ENCODE measurements at regions not wholly inside any gene's neighbourhood (a gene's known extent, or its start where the extent isn't known, plus 50 kb on each side); places are given as distances from the start of the nearest gene placed in this dataset.

DNA sequence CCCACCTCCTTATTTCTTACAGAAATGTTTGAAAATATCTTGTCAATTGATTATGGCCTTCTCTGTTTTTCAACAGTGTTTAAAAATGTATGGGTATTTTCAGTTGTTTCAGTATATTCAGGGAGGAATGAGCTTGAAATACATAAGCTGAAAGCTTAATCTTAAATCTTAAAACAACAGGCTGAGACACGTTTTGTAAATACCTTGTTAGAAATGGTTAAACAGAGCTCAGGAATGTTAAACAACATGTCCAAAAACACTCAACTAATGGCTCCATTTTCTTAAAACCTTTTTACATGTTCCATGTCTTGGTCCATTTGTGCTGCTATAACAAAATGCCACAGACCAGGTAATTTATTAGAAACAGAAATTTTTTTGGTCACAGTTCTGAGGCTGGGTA lies 953.8 kb upstream of the ADGRL2 start:
- BruUV-seq (replicated peaks): no TSS peak

DNA sequence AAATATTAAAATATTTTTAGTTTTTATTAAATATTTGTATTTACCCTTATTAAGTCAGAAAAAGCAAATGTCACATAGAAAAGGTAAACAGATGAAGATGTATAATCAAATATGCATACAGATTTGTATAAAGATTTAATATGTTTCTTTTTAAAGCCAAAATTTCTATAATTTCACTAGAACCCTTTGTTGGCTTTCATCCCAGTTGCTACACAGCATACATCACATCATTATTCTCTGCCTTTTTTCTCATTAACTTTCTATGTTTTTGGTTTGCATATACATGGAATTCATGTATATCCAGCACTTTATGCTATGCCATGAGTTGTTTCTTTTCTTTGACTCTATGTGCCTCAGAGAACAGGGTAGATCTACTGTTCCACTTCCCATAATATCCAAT lies 957.9 kb upstream of the ADGRL2 start:
- POLR2A ChIA-PET: no interaction called here
- peaks cover 13% of the 10 kb centered on the region for H3K9me3 Mint-ChIP-seq (ENCODE audit: unreplicated experiment)
- intact Hi-C loops (cut with micrococcal nuclease; ENCODE audit: unreplicated experiment): no loop called here

More for the DNA sequence above, 953.8 kb upstream of the ADGRL2 start:
- TF ChIP-seq, protein P1, sequence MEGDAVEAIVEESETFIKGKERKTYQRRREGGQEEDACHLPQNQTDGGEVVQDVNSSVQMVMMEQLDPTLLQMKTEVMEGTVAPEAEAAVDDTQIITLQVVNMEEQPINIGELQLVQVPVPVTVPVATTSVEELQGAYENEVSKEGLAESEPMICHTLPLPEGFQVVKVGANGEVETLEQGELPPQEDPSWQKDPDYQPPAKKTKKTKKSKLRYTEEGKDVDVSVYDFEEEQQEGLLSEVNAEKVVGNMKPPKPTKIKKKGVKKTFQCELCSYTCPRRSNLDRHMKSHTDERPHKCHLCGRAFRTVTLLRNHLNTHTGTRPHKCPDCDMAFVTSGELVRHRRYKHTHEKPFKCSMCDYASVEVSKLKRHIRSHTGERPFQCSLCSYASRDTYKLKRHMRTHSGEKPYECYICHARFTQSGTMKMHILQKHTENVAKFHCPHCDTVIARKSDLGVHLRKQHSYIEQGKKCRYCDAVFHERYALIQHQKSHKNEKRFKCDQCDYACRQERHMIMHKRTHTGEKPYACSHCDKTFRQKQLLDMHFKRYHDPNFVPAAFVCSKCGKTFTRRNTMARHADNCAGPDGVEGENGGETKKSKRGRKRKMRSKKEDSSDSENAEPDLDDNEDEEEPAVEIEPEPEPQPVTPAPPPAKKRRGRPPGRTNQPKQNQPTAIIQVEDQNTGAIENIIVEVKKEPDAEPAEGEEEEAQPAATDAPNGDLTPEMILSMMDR (IDR thresholded peaks at IDR 0.05; ENCODE audit: insufficient read depth in 1 of 2, low read depth in 1 of 2, low read length in 1 of 2, severe bottlenecking in 1 of 2, unreplicated experiment in 1 of 2): no peak
- no peaks in the 10 kb centered on the region for H3K27me3 ChIP-seq (replicated peaks; ENCODE audit: control insufficient read depth, insufficient read depth, low read length)
- Mint-ChIP-seq H3K4me1 (ENCODE audit: low read depth, unreplicated experiment) (peaks cover 15% of the 10 kb centered on the region), H3K27ac (ENCODE audit: unreplicated experiment) (no peak overlapping the region), H3K27me3 (ENCODE audit: insufficient read depth, unreplicated experiment) (no peaks in the 10 kb centered on the region), H3K4me3 (ENCODE audit: unreplicated experiment) (no peak overlapping the region), H3K9me3 (ENCODE audit: unreplicated experiment) (peaks cover 12% of the 10 kb centered on the region), H3K36me3 (ENCODE audit: insufficient read depth, unreplicated experiment) (no peaks in the 10 kb centered on the region)
- no peak for DNase-seq
- intact Hi-C loops (cut with micrococcal nuclease; ENCODE audit: unreplicated experiment): no loop called here
- ChIA-PET POLR2A (no interaction called here), CTCF (no interaction called here)
- H3K36me3 ChIP-seq (ENCODE audit: control insufficient read depth, insufficient read depth, low read length): no peaks in the 10 kb centered on the region
- H3K9me3 ChIP-seq: no peaks in the 10 kb centered on the region
- no peaks in the 10 kb centered on the region for H3K4me1 ChIP-seq
- H3K4me3 ChIP-seq (ENCODE audit: low read depth, low read length): no peak overlapping the region

DNA sequence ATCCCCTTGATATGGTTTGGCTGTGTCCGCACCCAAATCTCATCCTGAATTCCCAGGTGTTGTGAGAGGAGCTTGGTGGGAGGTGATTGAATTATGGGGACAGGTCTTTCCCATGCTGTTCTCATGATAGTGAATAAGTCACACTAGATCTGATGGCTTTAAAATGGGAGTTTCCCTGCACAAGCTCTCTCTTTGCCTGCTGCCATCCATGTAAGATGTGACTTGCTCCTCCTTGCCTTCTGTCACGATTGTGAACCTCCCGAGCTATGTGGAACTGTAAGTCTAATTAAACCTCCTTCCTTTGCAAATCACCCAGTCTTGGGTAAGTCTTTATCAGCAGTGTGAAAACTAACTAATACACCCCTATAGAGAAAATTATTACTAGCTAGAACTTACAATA lies 959.5 kb upstream of the ADGRL2 start:
- no peaks in the 10 kb centered on the region for H3K9me3 ChIP-seq
- Mint-ChIP-seq H3K27ac (ENCODE audit: unreplicated experiment) (no peak overlapping the region), H3K9me3 (ENCODE audit: unreplicated experiment) (peaks cover 13% of the 10 kb centered on the region), H3K36me3 (ENCODE audit: insufficient read depth, unreplicated experiment) (no peaks in the 10 kb centered on the region), H3K4me1 (ENCODE audit: low read depth, unreplicated experiment) (peaks cover 5% of the 10 kb centered on the region), H3K27me3 (ENCODE audit: insufficient read depth, unreplicated experiment) (no peaks in the 10 kb centered on the region), H3K4me3 (ENCODE audit: unreplicated experiment) (no peak overlapping the region)
- intact Hi-C loops (cut with micrococcal nuclease; ENCODE audit: unreplicated experiment): no loop called here
- no peak overlapping the region for H3K4me3 ChIP-seq (ENCODE audit: low read depth, low read length)
- POLR2A ChIA-PET: no interaction called here
- no peaks in the 10 kb centered on the region for H3K27me3 ChIP-seq (replicated peaks; ENCODE audit: control insufficient read depth, insufficient read depth, low read length)
- TF ChIP-seq, protein P1 (IDR thresholded peaks at IDR 0.05; ENCODE audit: insufficient read depth in 1 of 2, low read depth in 1 of 2, low read length in 1 of 2, severe bottlenecking in 1 of 2, unreplicated experiment in 1 of 2): no peak
- no peaks in the 10 kb centered on the region for H3K4me1 ChIP-seq
- no TSS peak for BruUV-seq (replicated peaks)
- CTCF ChIA-PET: no interaction called here
- H3K36me3 ChIP-seq (ENCODE audit: control insufficient read depth, insufficient read depth, low read length): no peaks in the 10 kb centered on the region
- no peak for DNase-seq

More for the DNA sequence above, 957.9 kb upstream of the ADGRL2 start:
- H3K4me1 ChIP-seq: no peaks in the 10 kb centered on the region
- no peaks in the 10 kb centered on the region for H3K36me3 ChIP-seq (ENCODE audit: control insufficient read depth, insufficient read depth, low read length)
- peaks cover 5% of the 10 kb centered on the region for H3K4me1 Mint-ChIP-seq (ENCODE audit: low read depth, unreplicated experiment)
- H3K27me3 Mint-ChIP-seq (ENCODE audit: insufficient read depth, unreplicated experiment): no peaks in the 10 kb centered on the region
- no peak overlapping the region for H3K4me3 Mint-ChIP-seq (ENCODE audit: unreplicated experiment)
- H3K27me3 ChIP-seq (replicated peaks; ENCODE audit: control insufficient read depth, insufficient read depth, low read length): no peaks in the 10 kb centered on the region
- CTCF ChIA-PET: no interaction called here
- TF ChIP-seq, protein P1 (IDR thresholded peaks at IDR 0.05; ENCODE audit: insufficient read depth in 1 of 2, low read depth in 1 of 2, low read length in 1 of 2, severe bottlenecking in 1 of 2, unreplicated experiment in 1 of 2): no peak
- H3K9me3 ChIP-seq: no peaks in the 10 kb centered on the region
- no TSS peak for BruUV-seq (replicated peaks)
- H3K27ac Mint-ChIP-seq (ENCODE audit: unreplicated experiment): no peak overlapping the region
- no peak for DNase-seq
- no peak overlapping the region for H3K4me3 ChIP-seq (ENCODE audit: low read depth, low read length)
- no peaks in the 10 kb centered on the region for H3K36me3 Mint-ChIP-seq (ENCODE audit: insufficient read depth, unreplicated experiment)

Measured in Caco-2 (cell line).